OCI-LY1 (cell line): ENCODE measurements at regions not wholly inside any gene's neighbourhood (a gene's known extent, or its start where the extent isn't known, plus 50 kb on each side); places are given as distances from the start of the nearest gene placed in this dataset.

Experiments used
- H2AFZ ChIP-seq: fragments of 200-600 bp; sonication (generic), shearing (Covaris generic); 2 replicates; pipeline ENCODE4 v1.6.0; 2014; ENCODE audit warnings: antibody characterized with exemption, mild to moderate bottlenecking, low read length
- H3F3A ChIP-seq: fragments of 200-600 bp; sonication (generic), shearing (Covaris generic); 2 replicates; pipeline ENCODE4 v1.6.0; 2014; ENCODE audit warnings: mild to moderate bottlenecking, antibody characterized with exemption, low read length, moderate library complexity; ENCODE audit not compliant: insufficient read depth
- H3K27ac ChIP-seq: fragments of 200-600 bp; sonication (generic); 2 replicates; pipeline ENCODE4 v1.5.1; 2014; ENCODE audit warnings: low read length, mixed run types, mild to moderate bottlenecking, low read depth; ENCODE audit not compliant: poor library complexity, severe bottlenecking
- H3K27me3 ChIP-seq: fragments of 200-600 bp; sonication (generic); 2 replicates; pipeline ENCODE4 v1.6.0; 2014; ENCODE audit warnings: antibody characterized with exemption, mild to moderate bottlenecking, low read length, moderate library complexity; ENCODE audit not compliant: insufficient read depth
- H3K36me3 ChIP-seq: fragments of 200-600 bp; sonication (generic); 2 replicates; pipeline ENCODE4 v1.6.1; 2014; ENCODE audit warnings: mild to moderate bottlenecking, antibody characterized with exemption, low read length, moderate library complexity, mixed read lengths; ENCODE audit not compliant: insufficient read depth
- H3K4me1 ChIP-seq: fragments of 200-600 bp; sonication (generic); 2 replicates; pipeline ENCODE4 v1.5.1; 2014; ENCODE audit warnings: mild to moderate bottlenecking, low read length, moderate library complexity; ENCODE audit not compliant: insufficient read depth, severe bottlenecking
- H3K4me2 ChIP-seq: fragments of 200-600 bp; sonication (generic), shearing (Covaris generic); 2 replicates; pipeline ENCODE4 v1.6.1; 2014; ENCODE audit warnings: low read length
- H3K4me3 ChIP-seq: fragments of 200-600 bp; sonication (generic); 2 replicates; pipeline ENCODE4 v1.5.1; 2014; ENCODE audit warnings: low read length, low read depth, mild to moderate bottlenecking, mixed read lengths; ENCODE audit not compliant: poor library complexity, severe bottlenecking
- H3K79me2 ChIP-seq: fragments of 200-600 bp; shearing (Covaris generic); 2 replicates; pipeline ENCODE4 v1.6.1; 2016; ENCODE audit warnings: mixed run types, low read length, mixed read lengths; ENCODE audit not compliant: insufficient read depth
- H3K9ac ChIP-seq: fragments of 200-600 bp; sonication (generic), shearing (Covaris generic); 2 replicates; pipeline ENCODE4 v1.6.1; 2014; ENCODE audit warnings: mild to moderate bottlenecking, low read length, mixed read lengths
- H3K9me2 ChIP-seq: fragments of 200-600 bp; sonication (generic), shearing (Covaris generic); 2 replicates; pipeline ENCODE4 v1.6.1; 2014; ENCODE audit warnings: low read depth, mild to moderate bottlenecking, low read length, mixed read lengths
- H3K9me3 ChIP-seq: fragments of 200-600 bp; shearing (Covaris generic); 2 replicates; pipeline ENCODE4 v1.6.1; 2014; ENCODE audit warnings: low read length, mixed read lengths
- H4K20me1 ChIP-seq: fragments of 200-600 bp; sonication (generic), shearing (Covaris generic); 2 replicates; pipeline ENCODE4 v1.6.0; 2016; ENCODE audit warnings: mild to moderate bottlenecking, low read length; ENCODE audit not compliant: insufficient read depth
- EZH2 ChIP-seq: fragments of 200-600 bp; sonication (generic), shearing (Covaris generic); IDR thresholded peaks from 2 replicates; pipeline ENCODE4 v1.8.0; 2017; ENCODE audit warnings: borderline replicate concordance, mixed run types, mild to moderate bottlenecking, antibody characterized with exemption, low read length, moderate library complexity, mixed read lengths
- TF ChIP-seq, protein P1 (sequence below): fragments of 200-600 bp; sonication (generic), shearing (Covaris generic); IDR thresholded peaks from 2 replicates; pipeline ENCODE4 v1.5.1; 2017; ENCODE audit warnings: mild to moderate bottlenecking, antibody characterized with exemption, low read length, moderate library complexity, mixed read lengths

GRCh38 chr16:8178271-8178670, 412.0 kb downstream of the TMEM114 start:
- H3K4me2 ChIP-seq: no peak overlapping the region
- no peaks in the 10 kb centered on the region for H3K36me3 ChIP-seq
- no peaks in the 10 kb centered on the region for H3F3A ChIP-seq
- H3K4me1 ChIP-seq: no peaks in the 10 kb centered on the region
- no peak overlapping the region for H3K9ac ChIP-seq
- no peak overlapping the region for H3K4me3 ChIP-seq
- TF ChIP-seq, protein P1, sequence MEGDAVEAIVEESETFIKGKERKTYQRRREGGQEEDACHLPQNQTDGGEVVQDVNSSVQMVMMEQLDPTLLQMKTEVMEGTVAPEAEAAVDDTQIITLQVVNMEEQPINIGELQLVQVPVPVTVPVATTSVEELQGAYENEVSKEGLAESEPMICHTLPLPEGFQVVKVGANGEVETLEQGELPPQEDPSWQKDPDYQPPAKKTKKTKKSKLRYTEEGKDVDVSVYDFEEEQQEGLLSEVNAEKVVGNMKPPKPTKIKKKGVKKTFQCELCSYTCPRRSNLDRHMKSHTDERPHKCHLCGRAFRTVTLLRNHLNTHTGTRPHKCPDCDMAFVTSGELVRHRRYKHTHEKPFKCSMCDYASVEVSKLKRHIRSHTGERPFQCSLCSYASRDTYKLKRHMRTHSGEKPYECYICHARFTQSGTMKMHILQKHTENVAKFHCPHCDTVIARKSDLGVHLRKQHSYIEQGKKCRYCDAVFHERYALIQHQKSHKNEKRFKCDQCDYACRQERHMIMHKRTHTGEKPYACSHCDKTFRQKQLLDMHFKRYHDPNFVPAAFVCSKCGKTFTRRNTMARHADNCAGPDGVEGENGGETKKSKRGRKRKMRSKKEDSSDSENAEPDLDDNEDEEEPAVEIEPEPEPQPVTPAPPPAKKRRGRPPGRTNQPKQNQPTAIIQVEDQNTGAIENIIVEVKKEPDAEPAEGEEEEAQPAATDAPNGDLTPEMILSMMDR: no peak
- TF ChIP-seq EZH2: no peak
- H3K9me2 ChIP-seq: no peaks in the 10 kb centered on the region
- H3K27me3 ChIP-seq: 0 out of 2 replicates have a peak, but pooled peaks cover 6% of the 10 kb centered on the region
- no peaks in the 10 kb centered on the region for H3K9me3 ChIP-seq
- no peak overlapping the region for H3K27ac ChIP-seq
- no peaks in the 10 kb centered on the region for H3K79me2 ChIP-seq
- H4K20me1 ChIP-seq: no peaks in the 10 kb centered on the region
- H2AFZ ChIP-seq: no peak overlapping the region

DNA sequence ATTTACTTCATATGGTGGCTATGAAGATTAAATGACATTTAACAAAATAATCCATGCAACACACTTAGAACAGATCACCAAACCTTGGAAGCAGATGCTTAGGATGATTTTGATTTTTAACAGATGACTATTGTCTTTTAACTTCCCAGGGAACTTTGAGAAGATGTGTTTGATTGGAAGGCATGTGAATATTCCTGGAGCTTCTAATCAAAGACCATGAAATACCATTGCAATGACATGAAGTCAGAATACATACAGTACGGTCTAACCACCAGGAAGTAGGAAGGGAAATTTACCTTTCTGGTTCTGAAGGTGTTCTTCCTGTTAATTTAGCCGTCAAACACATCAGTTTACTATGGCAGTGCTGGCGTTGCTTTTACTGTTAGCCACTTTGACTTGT, 414.9 kb downstream of the TMEM114 start:
- TF ChIP-seq, protein P1: no peak
- TF ChIP-seq EZH2: no peak
- Histone ChIP-seq H3K4me2 (no peak overlapping the region), H3K4me3 (no peak overlapping the region), H3K9me3 (no peaks in the 10 kb centered on the region), H3F3A (no peaks in the 10 kb centered on the region), H2AFZ (no peak overlapping the region), H3K9me2 (no peaks in the 10 kb centered on the region), H3K4me1 (no peaks in the 10 kb centered on the region), H3K79me2 (no peaks in the 10 kb centered on the region), H3K27ac (no peak overlapping the region), H3K9ac (no peak overlapping the region), H3K27me3 (0 out of 2 replicates have a peak, but pooled peaks cover 6% of the 10 kb centered on the region), H3K36me3 (no peaks in the 10 kb centered on the region), H4K20me1 (no peaks in the 10 kb centered on the region)

GRCh38 chr16:8173111-8173644, 417.1 kb downstream of the TMEM114 start:
- Histone ChIP-seq H4K20me1 (no peaks in the 10 kb centered on the region), H3F3A (no peaks in the 10 kb centered on the region), H3K79me2 (no peaks in the 10 kb centered on the region), H3K36me3 (no peaks in the 10 kb centered on the region), H3K9me2 (no peaks in the 10 kb centered on the region), H3K9ac (no peak overlapping the region), H3K27me3 (0 out of 2 replicates have a peak, but pooled peaks cover 6% of the 10 kb centered on the region), H2AFZ (no peak overlapping the region), H3K4me2 (no peak overlapping the region), H3K27ac (no peak overlapping the region), H3K4me3 (no peak overlapping the region), H3K9me3 (no peaks in the 10 kb centered on the region), H3K4me1 (no peaks in the 10 kb centered on the region)
- TF ChIP-seq, protein P1: peak; percentile 92
- TF ChIP-seq EZH2: no peak
